IMR-90 (cell line): ENCODE measurements at regions not wholly inside any gene's neighbourhood (a gene's known extent, or its start where the extent isn't known, plus 50 kb on each side); places are given as distances from the start of the nearest gene placed in this dataset.

Source experiments
- ATAC-seq: fragments of 200-7000 bp; cut with Tn5 transposase; 2 replicates; pipeline ENCODE4 v1.9.1; 2020; ENCODE audit warnings: low read depth, mild to moderate bottlenecking, moderate library complexity
- BruUV-seq: library from RNA; stranded (reverse); fragments of 400-500 nt; replicated peaks from 2 replicates; lab custom pipeline; 2021; lab: Mats Ljungman, UMichigan
- CTCF ChIA-PET: fragments of 300-600 bp; formaldehyde crosslinking; extraction: SDS; loops from one replicate; lab custom pipeline; 2021; ENCODE audit warnings: antibody characterized with exemption; lab: Yijun Ruan, JAX
- POLR2A ChIA-PET: fragments of 300-600 bp; sonication (Branson Sonifier 250); formaldehyde crosslinking; loops from one replicate; lab custom pipeline; 2022; ENCODE audit warnings: antibody characterized with exemption; ENCODE audit not compliant: unreplicated experiment; lab: Charles Lee
- DNase-seq: peaks from one replicate; pipeline ENCODE4 v3.0.0; 2013
- H2AFZ ChIP-seq: replicated peaks from 2 replicates; pipeline ENCODE3; 2013; ENCODE audit warnings: low read length, mild to moderate bottlenecking; ENCODE audit not compliant: poor library complexity
- H2AK5ac ChIP-seq: 2 replicates; pipeline ENCODE4 v1.6.1; 2013; ENCODE audit warnings: low read depth, low read length, inconsistent platforms
- H2AK9ac ChIP-seq: replicated peaks from 2 replicates; pipeline ENCODE3; 2013; ENCODE audit warnings: mild to moderate bottlenecking, low read depth, low read length, moderate library complexity; ENCODE audit not compliant: poor library complexity
- H2BK120ac ChIP-seq: 2 replicates; pipeline ENCODE4 v1.6.1; 2013; ENCODE audit warnings: low read depth, low read length, inconsistent platforms
- H2BK15ac ChIP-seq: 3 replicates; pipeline ENCODE4 v1.6.1; 2013; ENCODE audit warnings: low read depth, low read length, inconsistent platforms
- H2BK20ac ChIP-seq: 2 replicates; pipeline ENCODE4 v1.6.1; 2013; ENCODE audit warnings: low read depth, mild to moderate bottlenecking, inconsistent platforms, low read length, moderate library complexity
- H2BK5ac ChIP-seq: 2 replicates; pipeline ENCODE4 v1.6.1; 2013; ENCODE audit warnings: mild to moderate bottlenecking, low read depth, low read length, inconsistent platforms; ENCODE audit not compliant: poor library complexity, severe bottlenecking
- H3K14ac ChIP-seq: replicated peaks from 2 replicates; pipeline ENCODE4 v1.6.1; 2013; ENCODE audit warnings: low read depth, low read length, inconsistent platforms
- H3K18ac ChIP-seq: 2 replicates; pipeline ENCODE4 v1.6.1; 2013; ENCODE audit warnings: low read depth, low read length, control low read depth
- H3K23ac ChIP-seq: 2 replicates; pipeline ENCODE4 v1.6.1; 2013; ENCODE audit warnings: low read depth, low read length, inconsistent platforms
- H3K27ac ChIP-seq: 2 replicates; pipeline ENCODE4 v1.5.1; 2013; ENCODE audit warnings: mild to moderate bottlenecking, control low read depth, low read length; ENCODE audit not compliant: insufficient read depth
- H3K27me3 ChIP-seq: 2 replicates; pipeline ENCODE4 v1.6.1; 2013; ENCODE audit warnings: low read length; ENCODE audit not compliant: control insufficient read depth, insufficient read depth
- H3K36me3 ChIP-seq: 2 replicates; pipeline ENCODE4 v1.6.1; 2013; ENCODE audit warnings: low read length, mixed read lengths; ENCODE audit not compliant: control insufficient read depth, insufficient read depth
- H3K4ac ChIP-seq: 2 replicates; pipeline ENCODE4 v1.6.1; 2013; ENCODE audit warnings: low read depth, low read length, inconsistent platforms
- H3K4me1 ChIP-seq: 2 replicates; pipeline ENCODE4 v1.6.1; 2013; ENCODE audit warnings: low read length, mixed read lengths; ENCODE audit not compliant: control insufficient read depth, insufficient read depth
- H3K4me2 ChIP-seq: 2 replicates; pipeline ENCODE4 v1.6.1; 2013; ENCODE audit warnings: low read depth, mild to moderate bottlenecking, control low read depth, low read length, moderate library complexity
- H3K4me3 ChIP-seq: 2 replicates; pipeline ENCODE4 v1.5.1; 2013; ENCODE audit warnings: low read depth, mild to moderate bottlenecking, control low read depth, low read length, moderate library complexity; ENCODE audit not compliant: insufficient read depth
- H3K56ac ChIP-seq: 2 replicates; pipeline ENCODE4 v1.6.1; 2013; ENCODE audit warnings: low read length, inconsistent platforms; ENCODE audit not compliant: insufficient read depth; ENCODE audit errors: extremely low read depth
- H3K79me1 ChIP-seq, 2 experiments: 2 replicates each; pipeline ENCODE4 v1.6.1; 2013; ENCODE audit warnings: low read length in 2 of 2, inconsistent platforms in 1 of 2, low read depth in 1 of 2
- H3K9ac ChIP-seq: 2 replicates; pipeline ENCODE4 v1.6.1; 2013; ENCODE audit warnings: low read depth, low read length, control low read depth
- H3K9me1 ChIP-seq: 2 replicates; pipeline ENCODE4 v1.6.1; 2013; ENCODE audit warnings: low read length, inconsistent platforms; ENCODE audit not compliant: insufficient read depth
- H3K9me3 ChIP-seq: 2 replicates; pipeline ENCODE4 v1.6.1; 2013; ENCODE audit warnings: low read length; ENCODE audit not compliant: control insufficient read depth, insufficient read depth
- H4K20me1 ChIP-seq: 2 replicates; pipeline ENCODE4 v1.6.1; 2013; ENCODE audit warnings: low read length, inconsistent platforms; ENCODE audit not compliant: insufficient read depth
- H4K5ac ChIP-seq: 2 replicates; pipeline ENCODE4 v1.6.1; 2013; ENCODE audit warnings: mild to moderate bottlenecking, low read depth, low read length, control low read depth
- H4K8ac ChIP-seq, 2 experiments: 2 replicates each; pipeline ENCODE4 v1.6.1; 2013; ENCODE audit warnings: low read depth in 2 of 2, low read length in 2 of 2, control low read depth in 1 of 2, inconsistent platforms in 1 of 2
- H4K91ac ChIP-seq: 2 replicates; pipeline ENCODE4 v1.6.1; 2013; ENCODE audit warnings: low read depth, low read length, inconsistent platforms; ENCODE audit not compliant: insufficient read depth
- CEBPB ChIP-seq: IDR thresholded peaks from 2 replicates; pipeline ENCODE4 v1.6.1; 2012; ENCODE audit warnings: low read depth, low read length, improper control_type of control experiment
- MXI1 ChIP-seq: IDR thresholded peaks from 2 replicates; pipeline ENCODE4 v1.6.1; 2012; ENCODE audit warnings: low read depth, mild to moderate bottlenecking, low read length, moderate library complexity, borderline replicate concordance
- POLR2A ChIP-seq: IDR thresholded peaks from 2 replicates; pipeline ENCODE4 v1.6.1; 2012; ENCODE audit warnings: mild to moderate bottlenecking, low read depth, low read length
- RFX5 ChIP-seq: IDR thresholded peaks from 2 replicates; pipeline ENCODE4 v1.8.0; 2012; ENCODE audit warnings: low read depth, mild to moderate bottlenecking, low read length, moderate library complexity
- SMC3 ChIP-seq: fragments of 150-350 bp; IDR thresholded peaks from 2 replicates; pipeline ENCODE4 v1.6.1; 2016; ENCODE audit warnings: low read depth, mild to moderate bottlenecking, antibody characterized with exemption, low read length, moderate library complexity
- USF2 ChIP-seq: fragments of 150-350 bp; IDR thresholded peaks from 2 replicates; pipeline ENCODE4 v1.6.1; 2017; ENCODE audit warnings: mild to moderate bottlenecking, antibody characterized with exemption, low read length, low read depth
- dilution Hi-C: fragments of 300-500 bp; cut with HindIII; formaldehyde crosslinking; loops from one replicate; pipeline ENCODE4 v1.14.3; 2018; ENCODE audit warnings: low sequenced_read_pairs; ENCODE audit not compliant: unreplicated experiment
- in situ Hi-C: fragments of 300-500 bp; cut with MboI; formaldehyde crosslinking; loops from 3 replicates; pipeline ENCODE4 v1.14.3; 2019; ENCODE audit warnings: low sequenced_read_pairs, inconsistent platforms, mixed read lengths
- intact Hi-C: fragments of 100-400 bp; cut with micrococcal nuclease; formaldehyde crosslinking; loops from 2 replicates; pipeline ENCODE4 v1.10.0; 2022

GRCh38 chr3:70871909-70872656 lies 559.6 kb upstream of the MDFIC2 start (continued):
- TF ChIP-seq USF2, result no peak

GRCh38 chr3:70870576-70870975 lies 558.1 kb upstream of the MDFIC2 start:
- in situ Hi-C loops (no loop called here), dilution Hi-C loops (no loop called here), intact Hi-C loops (no loop called here)
- Histone ChIP-seq H3K36me3 (no peaks in the 10 kb centered on the region), H2AK5ac (no peak overlapping the region), H3K27me3 (no peaks in the 10 kb centered on the region), H3K79me1 (no peaks in the 10 kb centered on the region), H2BK120ac (no peak overlapping the region), H2BK20ac (no peak overlapping the region), H4K5ac (peak overlapping the region; percentile 54; the same call in 1 of the 2 replicates), H3K27ac (no peak overlapping the region), H2BK5ac (peak overlapping the region; percentile 1), H3K4me3 (no peak overlapping the region), H4K8ac (no peak overlapping the region), H4K20me1 (no peaks in the 10 kb centered on the region), H2AFZ (no peak overlapping the region), H3K23ac (no peak overlapping the region), H2BK15ac (0 out of 3 replicates have a peak overlapping the region, but pooled peaks have one; percentile 61), H3K4me2 (no peak overlapping the region), H3K14ac (no peak overlapping the region), H3K56ac (no peak overlapping the region), H3K4me1 (peaks cover 10% of the 10 kb centered on the region), H4K91ac (no peak overlapping the region), H3K9me3 (peaks cover 7% of the 10 kb centered on the region), H3K9me1 (no peaks in the 10 kb centered on the region), H3K18ac (peak overlapping the region; percentile 98; the same call in 1 of the 2 replicates), H2AK9ac (no peak overlapping the region), H3K4ac (no peak overlapping the region), H3K9ac (no peak overlapping the region)
- TF ChIP-seq POLR2A (no peak), MXI1 (no peak), CEBPB (no peak), RFX5 (no peak), SMC3 (no peak)
- POLR2A ChIA-PET, result no interaction called here
- CTCF ChIA-PET, result no interaction called here
- no TSS peak for BruUV-seq
- no peak for DNase-seq
- ATAC-seq, result no peak
